ENCODE measurements at regions not wholly inside any gene's neighbourhood (a gene's known extent, or its start where the extent isn't known, plus 50 kb on each side); places are given as distances from the start of the nearest gene placed in this dataset.

GRCh38 chr17:33889766-33890165 lies 365.3 kb upstream of the CCL2 start:
- no peaks in the 10 kb centered on the region for H4K20me1 ChIP-seq (ENCODE audit: insufficient read depth, low read length)
- no peak overlapping the region for H3K27ac Mint-ChIP-seq
- peaks cover 0 to 1% (median 0%) of the 10 kb centered on the region in 7 donors for H3K9me3 Mint-ChIP-seq
- H3K4me3 ChIP-seq (replicated peaks in 1 of 3; ENCODE audit: low read depth in 2 of 3, low read length in 3 of 3): no peak overlapping the region
- H3K36me3 ChIP-seq (replicated peaks in 1 of 2; ENCODE audit: control insufficient read depth in 1 of 2, insufficient read depth in 2 of 2, low read length in 2 of 2): no peaks in the 10 kb centered on the region
- H3K27ac ChIP-seq (ENCODE audit: low read depth in 1 of 2, low read length in 2 of 2): no peak overlapping the region
- H2AFZ ChIP-seq (ENCODE audit: insufficient read depth, low read depth, low read length, poor library complexity, severe bottlenecking): no peak overlapping the region
- no peaks in the 10 kb centered on the region for H3K4me1 Mint-ChIP-seq
- no peaks in the 10 kb centered on the region for H3K79me2 ChIP-seq (ENCODE audit: insufficient read depth, low read length)
- WGBS (ENCODE audit: insufficient coverage): 100% methylated on average over 1 of the region's 2 CpGs
- no peak overlapping the region for H3K9ac ChIP-seq (ENCODE audit: insufficient read depth, low read length, poor library complexity, severe bottlenecking)
- H3K27me3 ChIP-seq (ENCODE audit: control insufficient read depth in 2 of 2, insufficient read depth in 2 of 2, low read length in 2 of 2): no peaks in the 10 kb centered on the region
- H3K4me2 ChIP-seq (replicated peaks; ENCODE audit: extremely low read depth, low read length, poor library complexity, severe bottlenecking): no peak overlapping the region
- no peaks in the 10 kb centered on the region for H3K9me3 ChIP-seq (replicated peaks in 1 of 2; ENCODE audit: control insufficient read depth in 1 of 2, insufficient read depth in 1 of 2, low read length in 2 of 2)
- H3K4me3 Mint-ChIP-seq: no peak overlapping the region
- H3K27me3 Mint-ChIP-seq (ENCODE audit: low read depth in 3 of 3): peaks cover 0 to 11% (median 3%) of the 10 kb centered on the region in 3 donors
- TF ChIP-seq CTCF (IDR thresholded peaks at IDR 0.05): no peak
- no peak for DNase-seq
- no peaks in the 10 kb centered on the region for H3K4me1 ChIP-seq (ENCODE audit: control insufficient read depth in 1 of 2, insufficient read depth in 2 of 2, low read length in 2 of 2)
- no peaks in the 10 kb centered on the region for H3K36me3 Mint-ChIP-seq
- intact Hi-C loops (cut with micrococcal nuclease): no loop called here

GRCh38 chr17:33892717-33893591 lies 362.1 kb upstream of the CCL2 start:
- WGBS (ENCODE audit: insufficient coverage): 80% methylated on average over 2 of the region's 6 CpGs
- Mint-ChIP-seq H3K27me3 (ENCODE audit: low read depth in 3 of 3) (peaks cover 2 to 6% (median 5%) of the 10 kb centered on the region in 3 donors), H3K9me3 (peaks cover 0 to 1% (median 0%) of the 10 kb centered on the region in 7 donors), H3K27ac (peak overlapping the region in 1 of 7 donors; percentile 31), H3K36me3 (no peaks in the 10 kb centered on the region), H3K4me3 (no peak overlapping the region), H3K4me1 (no peaks in the 10 kb centered on the region)
- Histone ChIP-seq H2AFZ (ENCODE audit: insufficient read depth, low read depth, low read length, poor library complexity, severe bottlenecking) (no peak overlapping the region), H3K9ac (ENCODE audit: insufficient read depth, low read length, poor library complexity, severe bottlenecking) (no peak overlapping the region), H3K9me3 (replicated peaks in 1 of 2; ENCODE audit: control insufficient read depth in 1 of 2, insufficient read depth in 1 of 2, low read length in 2 of 2) (no peaks in the 10 kb centered on the region), H3K79me2 (ENCODE audit: insufficient read depth, low read length) (no peaks in the 10 kb centered on the region), H3K27me3 (ENCODE audit: control insufficient read depth in 2 of 2, insufficient read depth in 2 of 2, low read length in 2 of 2) (no peaks in the 10 kb centered on the region), H3K36me3 (replicated peaks in 1 of 2; ENCODE audit: control insufficient read depth in 1 of 2, insufficient read depth in 2 of 2, low read length in 2 of 2) (no peaks in the 10 kb centered on the region), H3K4me1 (ENCODE audit: control insufficient read depth in 1 of 2, insufficient read depth in 2 of 2, low read length in 2 of 2) (no peaks in the 10 kb centered on the region), H3K27ac (ENCODE audit: low read depth in 1 of 2, low read length in 2 of 2) (no peak overlapping the region), H4K20me1 (ENCODE audit: insufficient read depth, low read length) (no peaks in the 10 kb centered on the region), H3K4me2 (replicated peaks; ENCODE audit: extremely low read depth, low read length, poor library complexity, severe bottlenecking) (no peak overlapping the region), H3K4me3 (replicated peaks in 1 of 3; ENCODE audit: low read depth in 2 of 3, low read length in 3 of 3) (no peak overlapping the region)
- DNase-seq: no peak
- intact Hi-C loops (cut with micrococcal nuclease): no loop called here
- no peak for TF ChIP-seq CTCF (IDR thresholded peaks at IDR 0.05)

All from CD14-positive monocyte (primary cell).